Astrocyte (in vitro differentiated cells and primary cell): ENCODE measurements at regions not wholly inside any gene's neighbourhood (a gene's known extent, or its start where the extent isn't known, plus 50 kb on each side); places are given as distances from the start of the nearest gene placed in this dataset.

ENCODE experiments used
- EZH2 ChIP-seq: IDR thresholded peaks from 2 replicates; pipeline ENCODE4 v1.6.1; 2012; ENCODE audit warnings: mild to moderate bottlenecking, low read length, inconsistent platforms; ENCODE audit not compliant: insufficient read depth
- TF ChIP-seq, protein P1 (sequence below): IDR thresholded peaks from 2 replicates; pipeline ENCODE4 v1.5.1; 2011; ENCODE audit warnings: low read depth, mild to moderate bottlenecking, inconsistent platforms, low read length, moderate library complexity; ENCODE audit not compliant: insufficient read depth

DNA sequence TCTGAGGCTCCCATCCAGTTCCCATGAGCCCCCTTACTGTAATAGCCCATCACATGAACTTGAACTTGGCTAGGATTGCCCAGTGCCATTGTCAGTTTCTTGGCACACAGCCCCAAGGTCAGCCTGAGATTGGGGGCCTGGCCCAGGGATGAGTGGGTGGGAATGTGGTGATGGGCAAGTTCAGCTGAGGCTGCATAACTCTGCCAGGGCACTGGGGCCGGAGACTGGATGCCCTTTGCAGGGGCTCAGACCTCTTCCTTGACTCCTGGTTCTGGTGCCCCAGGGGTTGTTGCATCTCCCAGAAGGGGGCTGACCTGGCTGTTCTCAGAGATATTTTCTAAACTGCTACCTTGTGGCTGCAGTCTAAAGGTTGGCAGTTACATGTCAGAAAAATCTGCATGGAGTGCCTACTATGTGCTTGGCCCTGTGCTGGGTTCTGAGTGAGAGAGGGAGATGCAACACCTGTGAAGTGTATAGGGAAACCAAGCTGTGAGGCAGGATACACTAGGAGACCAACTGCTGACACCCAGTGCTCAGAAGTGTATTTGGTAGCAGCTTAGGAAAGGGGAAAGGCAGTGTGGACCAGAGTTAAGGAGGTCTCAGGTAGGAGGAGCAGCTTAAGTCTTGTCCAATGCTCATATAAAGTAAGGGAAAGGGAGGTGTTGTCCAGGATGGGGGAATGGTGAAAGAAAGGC, 74.8 kb upstream of the PRR23C start:
- TF ChIP-seq, protein P1, sequence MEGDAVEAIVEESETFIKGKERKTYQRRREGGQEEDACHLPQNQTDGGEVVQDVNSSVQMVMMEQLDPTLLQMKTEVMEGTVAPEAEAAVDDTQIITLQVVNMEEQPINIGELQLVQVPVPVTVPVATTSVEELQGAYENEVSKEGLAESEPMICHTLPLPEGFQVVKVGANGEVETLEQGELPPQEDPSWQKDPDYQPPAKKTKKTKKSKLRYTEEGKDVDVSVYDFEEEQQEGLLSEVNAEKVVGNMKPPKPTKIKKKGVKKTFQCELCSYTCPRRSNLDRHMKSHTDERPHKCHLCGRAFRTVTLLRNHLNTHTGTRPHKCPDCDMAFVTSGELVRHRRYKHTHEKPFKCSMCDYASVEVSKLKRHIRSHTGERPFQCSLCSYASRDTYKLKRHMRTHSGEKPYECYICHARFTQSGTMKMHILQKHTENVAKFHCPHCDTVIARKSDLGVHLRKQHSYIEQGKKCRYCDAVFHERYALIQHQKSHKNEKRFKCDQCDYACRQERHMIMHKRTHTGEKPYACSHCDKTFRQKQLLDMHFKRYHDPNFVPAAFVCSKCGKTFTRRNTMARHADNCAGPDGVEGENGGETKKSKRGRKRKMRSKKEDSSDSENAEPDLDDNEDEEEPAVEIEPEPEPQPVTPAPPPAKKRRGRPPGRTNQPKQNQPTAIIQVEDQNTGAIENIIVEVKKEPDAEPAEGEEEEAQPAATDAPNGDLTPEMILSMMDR: no peak
- TF ChIP-seq EZH2: no peak
